Gastrocnemius medialis (tissue), 4 donors: ENCODE measurements at regions not wholly inside any gene's neighbourhood (a gene's known extent, or its start where the extent isn't known, plus 50 kb on each side); places are given as distances from the start of the nearest gene placed in this dataset.

Experiments
- POLR2A ChIP-seq, 2 donors: fragments of 450-650 bp; IDR thresholded peaks; one replicate each; pipeline ENCODE4 v1.6.1; 2017; ENCODE audit warnings: antibody characterized with exemption in 2 of 2, mild to moderate bottlenecking in 2 of 2, moderate library complexity in 2 of 2
- TF ChIP-seq, protein P1 (sequence below), 5 experiments: fragments of 450-650 bp in 3 of 5; fragments of 200-600 bp in 2 of 5; sonication (generic) in 2 of 5; IDR thresholded peaks in 4 of 5; conservative IDR thresholded peaks in 1 of 5; 1 replicate in 4 of 5; 2 replicates in 1 of 5; pipeline ENCODE4 v1.5.1; 2016 to 2019; ENCODE audit warnings: antibody characterized with exemption in 5 of 5, mild to moderate bottlenecking in 3 of 5, moderate library complexity in 3 of 5

DNA sequence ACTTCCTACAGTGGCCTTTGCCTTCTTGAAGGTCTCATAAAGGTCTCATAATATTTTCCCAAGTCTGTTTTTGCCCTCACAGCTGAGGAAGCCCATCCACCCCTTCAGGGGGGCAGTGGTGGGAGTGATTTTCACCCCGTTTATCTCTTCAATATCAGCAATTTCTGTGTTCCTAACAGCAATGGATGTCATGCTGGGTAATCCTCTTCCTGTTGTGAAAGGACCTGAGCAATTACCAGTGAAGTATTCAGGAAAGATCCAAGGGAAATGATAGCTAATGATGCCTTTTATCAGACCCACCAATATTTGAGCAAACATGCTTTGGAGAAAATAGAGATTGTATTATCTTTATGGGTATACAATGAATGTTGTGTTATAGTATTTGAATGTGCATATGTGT, 226.9 kb downstream of the INSC start:
- TF ChIP-seq, protein P1, sequence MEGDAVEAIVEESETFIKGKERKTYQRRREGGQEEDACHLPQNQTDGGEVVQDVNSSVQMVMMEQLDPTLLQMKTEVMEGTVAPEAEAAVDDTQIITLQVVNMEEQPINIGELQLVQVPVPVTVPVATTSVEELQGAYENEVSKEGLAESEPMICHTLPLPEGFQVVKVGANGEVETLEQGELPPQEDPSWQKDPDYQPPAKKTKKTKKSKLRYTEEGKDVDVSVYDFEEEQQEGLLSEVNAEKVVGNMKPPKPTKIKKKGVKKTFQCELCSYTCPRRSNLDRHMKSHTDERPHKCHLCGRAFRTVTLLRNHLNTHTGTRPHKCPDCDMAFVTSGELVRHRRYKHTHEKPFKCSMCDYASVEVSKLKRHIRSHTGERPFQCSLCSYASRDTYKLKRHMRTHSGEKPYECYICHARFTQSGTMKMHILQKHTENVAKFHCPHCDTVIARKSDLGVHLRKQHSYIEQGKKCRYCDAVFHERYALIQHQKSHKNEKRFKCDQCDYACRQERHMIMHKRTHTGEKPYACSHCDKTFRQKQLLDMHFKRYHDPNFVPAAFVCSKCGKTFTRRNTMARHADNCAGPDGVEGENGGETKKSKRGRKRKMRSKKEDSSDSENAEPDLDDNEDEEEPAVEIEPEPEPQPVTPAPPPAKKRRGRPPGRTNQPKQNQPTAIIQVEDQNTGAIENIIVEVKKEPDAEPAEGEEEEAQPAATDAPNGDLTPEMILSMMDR (IDR thresholded peaks at IDR 0.05 in 4 of 5, conservative IDR thresholded peaks at IDR 0.05 in 1 of 5): no peak
- TF ChIP-seq POLR2A (IDR thresholded peaks at IDR 0.05): no peak
